Sigmoid colon (tissue), 6 donors: ENCODE measurements at regions not wholly inside any gene's neighbourhood (a gene's known extent, or its start where the extent isn't known, plus 50 kb on each side); places are given as distances from the start of the nearest gene placed in this dataset.
"Not testable (repeated sequence)": the region's sequence is repeated elsewhere in the genome, so short reads cannot be mapped to it uniquely, and the experiment has no call there.

Experiments
- DNase-seq: peaks from one replicate; pipeline ENCODE4 v3.0.0-alpha.2; 2019
- H3K27ac ChIP-seq, 4 donors: fragments of 200-600 bp; sonication (generic); one replicate each; pipeline ENCODE4 v1.5.1; 2016 to 2019; ENCODE audit warnings: mild to moderate bottlenecking in 1 of 4
- H3K27me3 ChIP-seq, 3 donors: fragments of 200-600 bp; sonication (generic); one replicate each; pipeline ENCODE4 v1.5.1; 2019; ENCODE audit warnings: mild to moderate bottlenecking in 1 of 3
- H3K36me3 ChIP-seq, 4 donors: fragments of 200-600 bp; sonication (generic); one replicate each; pipeline ENCODE4 v1.5.1; 2016 to 2019
- H3K4me1 ChIP-seq, 4 donors: fragments of 200-600 bp; sonication (generic); one replicate each; pipeline ENCODE4 v1.5.1; 2017 to 2019
- H3K4me3 ChIP-seq, 4 donors: fragments of 200-600 bp; sonication (generic); one replicate each; pipeline ENCODE4 v1.5.1; 2017 to 2019; ENCODE audit warnings: mild to moderate bottlenecking in 2 of 4, moderate library complexity in 1 of 4
- H3K9me3 ChIP-seq, 4 donors: fragments of 200-600 bp in 3 of 4; sonication (generic) in 3 of 4; one replicate each; pipeline versions ENCODE4 v1.5.1 to v1.6.1; 2013 to 2019
- EP300 ChIP-seq, 4 donors: sonication (generic); formaldehyde crosslinking; IDR thresholded peaks; one replicate each; pipeline ENCODE4 v1.6.1; 2017; ENCODE audit warnings: antibody characterized with exemption in 4 of 4
- POLR2A ChIP-seq, 2 donors: fragments of 450-650 bp; IDR thresholded peaks; one replicate each; pipeline ENCODE4 v1.6.1; 2016; ENCODE audit warnings: antibody characterized with exemption in 2 of 2, mild to moderate bottlenecking in 2 of 2, moderate library complexity in 2 of 2
- POLR2AphosphoS5 ChIP-seq, 4 donors: sonication (generic); formaldehyde crosslinking; IDR thresholded peaks; one replicate each; pipeline ENCODE4 v1.6.1; 2017; ENCODE audit warnings: antibody characterized with exemption in 4 of 4
- WGBS, 2 donors: extraction: QIAGEN DNeasy Blood & Tissue Kit; methylation state at CpG; one replicate each; pipeline ENCODE4 v1.1.7; 2013; 5-methylcytosine and 5-hydroxymethylcytosine counted together
- intact Hi-C: fragments of 100-400 bp; cut with DNase I; formaldehyde crosslinking; loops from one replicate; pipeline ENCODE4 v1.15.1; 2023
- TF ChIP-seq, protein P1 (sequence below), 4 experiments: fragments of 450-650 bp in 3 of 4; fragments of 200-600 bp in 1 of 4; IDR thresholded peaks; one replicate each; pipeline ENCODE4 v1.5.1; 2016 to 2019; ENCODE audit warnings: antibody characterized with exemption in 4 of 4, mild to moderate bottlenecking in 3 of 4, moderate library complexity in 2 of 4
- donor health status: healthy with polysubstance abuse.
- donor health status: healthy.

- no peak for DNase-seq
- no peak overlapping the region for H3K4me3 ChIP-seq
- no peak overlapping the region for H3K27ac ChIP-seq
- TF ChIP-seq POLR2AphosphoS5 (IDR thresholded peaks at IDR 0.05) = no peak
- TF ChIP-seq, protein P1, sequence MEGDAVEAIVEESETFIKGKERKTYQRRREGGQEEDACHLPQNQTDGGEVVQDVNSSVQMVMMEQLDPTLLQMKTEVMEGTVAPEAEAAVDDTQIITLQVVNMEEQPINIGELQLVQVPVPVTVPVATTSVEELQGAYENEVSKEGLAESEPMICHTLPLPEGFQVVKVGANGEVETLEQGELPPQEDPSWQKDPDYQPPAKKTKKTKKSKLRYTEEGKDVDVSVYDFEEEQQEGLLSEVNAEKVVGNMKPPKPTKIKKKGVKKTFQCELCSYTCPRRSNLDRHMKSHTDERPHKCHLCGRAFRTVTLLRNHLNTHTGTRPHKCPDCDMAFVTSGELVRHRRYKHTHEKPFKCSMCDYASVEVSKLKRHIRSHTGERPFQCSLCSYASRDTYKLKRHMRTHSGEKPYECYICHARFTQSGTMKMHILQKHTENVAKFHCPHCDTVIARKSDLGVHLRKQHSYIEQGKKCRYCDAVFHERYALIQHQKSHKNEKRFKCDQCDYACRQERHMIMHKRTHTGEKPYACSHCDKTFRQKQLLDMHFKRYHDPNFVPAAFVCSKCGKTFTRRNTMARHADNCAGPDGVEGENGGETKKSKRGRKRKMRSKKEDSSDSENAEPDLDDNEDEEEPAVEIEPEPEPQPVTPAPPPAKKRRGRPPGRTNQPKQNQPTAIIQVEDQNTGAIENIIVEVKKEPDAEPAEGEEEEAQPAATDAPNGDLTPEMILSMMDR (IDR thresholded peaks at IDR 0.05) = no peak
- TF ChIP-seq POLR2A (IDR thresholded peaks at IDR 0.05) = no peak
- no peak for TF ChIP-seq EP300 (IDR thresholded peaks at IDR 0.05)
- H3K36me3 ChIP-seq = no peaks in the 10 kb centered on the region
- no peaks in the 10 kb centered on the region for H3K4me1 ChIP-seq
- H3K27me3 ChIP-seq = no peaks in the 10 kb centered on the region
- intact Hi-C loops = no loop called here
- no peaks in the 10 kb centered on the region for H3K9me3 ChIP-seq
Observed at GRCh38 chr2:55786280-55786679, 92.6 kb upstream of the PNPT1 start.

DNA sequence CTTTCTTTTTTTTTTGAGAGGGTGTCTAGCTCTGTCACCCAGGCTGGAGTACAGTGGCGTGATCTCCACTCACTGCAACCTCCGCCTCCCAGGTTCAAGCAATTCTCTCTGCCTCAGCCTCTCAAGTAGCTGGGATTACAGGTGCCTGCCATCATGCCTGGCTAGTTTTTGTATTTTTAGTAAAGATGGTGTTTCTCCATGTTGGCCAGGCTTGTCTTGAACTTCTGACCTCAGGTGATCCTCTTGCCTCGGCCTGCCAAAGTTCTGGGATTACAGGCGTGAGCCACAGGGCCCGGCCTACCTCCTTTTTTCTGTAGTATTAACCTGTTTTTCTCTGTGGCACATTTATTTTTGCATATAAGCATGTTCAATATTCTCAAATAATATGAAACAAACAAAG lies 90.1 kb upstream of the PNPT1 start:
- H3K4me3 ChIP-seq, H3K36me3 ChIP-seq, intact Hi-C loops, H3K9me3 ChIP-seq, H3K4me1 ChIP-seq, DNase-seq, H3K27ac ChIP-seq, H3K27me3 ChIP-seq: not testable (repeated sequence)
- 90 to 96% methylated on average over 5 of the region's 5 CpGs for WGBS, 2 donors

GRCh38 chr2:55782528-55783173 lies 89.0 kb upstream of the PNPT1 start:
- no peaks in the 10 kb centered on the region for H3K36me3 ChIP-seq
- H3K9me3 ChIP-seq = no peaks in the 10 kb centered on the region
- intact Hi-C loops = no loop called here
- no peak overlapping the region for H3K4me3 ChIP-seq
- TF ChIP-seq POLR2A (IDR thresholded peaks at IDR 0.05) = no peak
- TF ChIP-seq, protein P1 (IDR thresholded peaks at IDR 0.05) = no peak
- TF ChIP-seq POLR2AphosphoS5 (IDR thresholded peaks at IDR 0.05) = no peak
- no peak for TF ChIP-seq EP300 (IDR thresholded peaks at IDR 0.05)
- no peaks in the 10 kb centered on the region for H3K4me1 ChIP-seq
- H3K27me3 ChIP-seq = no peaks in the 10 kb centered on the region
- H3K27ac ChIP-seq = no peak overlapping the region
- DNase-seq = no peak
- 85 to 91% methylated on average over 4 of the region's 4 CpGs for WGBS, 2 donors

DNA sequence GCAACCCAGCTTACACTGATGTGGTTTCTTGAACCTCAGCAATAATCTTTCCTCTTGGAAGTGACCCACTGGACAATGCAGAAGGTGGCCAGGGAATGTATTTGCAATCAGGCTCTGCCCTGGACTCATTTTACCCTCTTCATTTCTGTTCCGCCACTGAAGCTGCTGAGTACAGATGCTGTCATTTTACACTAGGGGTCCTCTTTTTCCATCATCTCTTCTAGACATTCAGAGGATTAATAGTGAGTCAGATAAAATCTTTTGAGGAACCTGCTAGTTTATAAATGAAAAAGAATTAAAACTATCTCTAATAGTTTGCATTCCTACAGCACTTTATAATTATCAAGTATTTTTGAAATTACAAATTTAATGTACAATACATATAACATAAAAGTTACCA lies 87.9 kb upstream of the PNPT1 start:
- no peaks in the 10 kb centered on the region for H3K9me3 ChIP-seq
- intact Hi-C loops = no loop called here
- no peak overlapping the region for H3K4me3 ChIP-seq
- no peaks in the 10 kb centered on the region for H3K4me1 ChIP-seq
- H3K36me3 ChIP-seq = no peaks in the 10 kb centered on the region
- WGBS, 2 donors = 92 to 93% methylated on average over 1 of the region's 1 CpG
- H3K27ac ChIP-seq = no peak overlapping the region
- no peak for DNase-seq
- no peaks in the 10 kb centered on the region for H3K27me3 ChIP-seq
- TF ChIP-seq, protein P1 (IDR thresholded peaks at IDR 0.05) = no peak
- TF ChIP-seq POLR2A (IDR thresholded peaks at IDR 0.05) (no peak), POLR2AphosphoS5 (IDR thresholded peaks at IDR 0.05) (no peak), EP300 (IDR thresholded peaks at IDR 0.05) (no peak)

- intact Hi-C loops = no loop called here
- Histone ChIP-seq H3K4me1 (no peaks in the 10 kb centered on the region), H3K27ac (no peak overlapping the region), H3K36me3 (no peaks in the 10 kb centered on the region), H3K4me3 (no peak overlapping the region), H3K27me3 (no peaks in the 10 kb centered on the region), H3K9me3 (no peaks in the 10 kb centered on the region)
- no peak for DNase-seq
- 73% methylated on average over 1 of the region's 1 CpG for WGBS, 2 donors
- TF ChIP-seq, protein P1 (IDR thresholded peaks at IDR 0.05) = no peak
- TF ChIP-seq POLR2A (IDR thresholded peaks at IDR 0.05) (no peak), POLR2AphosphoS5 (IDR thresholded peaks at IDR 0.05) (no peak), EP300 (IDR thresholded peaks at IDR 0.05) (no peak)
Observed at GRCh38 chr2:55780697-55781096, 87.1 kb upstream of the PNPT1 start.
